NCI-H446 treated with DMSO at 0.1 percent for 48 hours (cell line): ENCODE measurements at regions not wholly inside any gene's neighbourhood (a gene's known extent, or its start where the extent isn't known, plus 50 kb on each side); places are given as distances from the start of the nearest gene placed in this dataset.

ENCODE experiments used
- DNase-seq: peaks from one replicate; lab custom pipeline; 2025; lab: John Stamatoyannopoulos, UW

GRCh38 chr14:79961197-79961596, 250.1 kb downstream of the DIO2 start:
- DNase-seq = no peak

GRCh38 chr14:79960288-79960687, 251.0 kb downstream of the DIO2 start:
- DNase-seq = no peak

GRCh38 chr14:79951572-79951971, 259.7 kb downstream of the DIO2 start:
- no peak for DNase-seq

GRCh38 chr14:79949906-79950305, 261.4 kb downstream of the DIO2 start:
- no peak for DNase-seq

- DNase-seq = no peak
Observed at GRCh38 chr14:79947440-79948054, 263.8 kb downstream of the DIO2 start.

GRCh38 chr14:79939235-79939634, 272.1 kb downstream of the DIO2 start:
- no peak for DNase-seq

GRCh38 chr14:79938185-79938584, 273.1 kb downstream of the DIO2 start:
- DNase-seq = no peak

GRCh38 chr14:79937433-79937832, 273.9 kb downstream of the DIO2 start:
- DNase-seq = no peak

GRCh38 chr14:79924551-79924950, 286.8 kb downstream of the DIO2 start:
- no peak for DNase-seq

- DNase-seq = no peak
Observed at GRCh38 chr14:79920180-79920692, 291.1 kb downstream of the DIO2 start.
